ENCODE measurements at regions not wholly inside any gene's neighbourhood (a gene's known extent, or its start where the extent isn't known, plus 50 kb on each side); places are given as distances from the start of the nearest gene placed in this dataset.

GRCh38 chr3:35335703-35336102, 303.6 kb upstream of the ARPP21 start:
- no peak for TF ChIP-seq CTCF (optimal IDR thresholded peaks at IDR 0.05 in 1 of 3, IDR thresholded peaks at IDR 0.05 in 1 of 3, conservative IDR thresholded peaks at IDR 0.05 in 1 of 3; ENCODE audit: extremely low read depth in 1 of 3, insufficient read depth in 2 of 3, low read length in 3 of 3)
- TF ChIP-seq EZH2 (IDR thresholded peaks at IDR 0.05; ENCODE audit: low read length): no peak

Data from keratinocyte (primary cell).